Neural cell (in vitro differentiated cells): ENCODE measurements at regions not wholly inside any gene's neighbourhood (a gene's known extent, or its start where the extent isn't known, plus 50 kb on each side); places are given as distances from the start of the nearest gene placed in this dataset.

Experiments
- H2AFZ ChIP-seq: fragments of 200-600, 300-800 bp; sonication (generic), shearing (Covaris generic); 2 replicates; pipeline ENCODE4 v1.6.0; 2014; ENCODE audit warnings: low read depth, mild to moderate bottlenecking, antibody characterized with exemption, low read length, moderate library complexity
- H3F3A ChIP-seq: fragments of 200-600 bp; shearing (Covaris generic); 2 replicates; pipeline ENCODE4 v1.6.1; 2016; ENCODE audit warnings: mild to moderate bottlenecking, moderate library complexity, mixed read lengths, antibody characterized with exemption, low read length; ENCODE audit not compliant: insufficient read depth, poor library complexity, severe bottlenecking
- H3K27ac ChIP-seq: fragments of 200-600, 300-800 bp; sonication (generic), shearing (Covaris generic); 2 replicates; pipeline ENCODE4 v1.5.1; 2014; ENCODE audit warnings: mild to moderate bottlenecking, low read length, moderate library complexity
- H3K27me3 ChIP-seq: fragments of 300-800, 200-600 bp; sonication (generic), shearing (Covaris generic); 2 replicates; pipeline ENCODE4 v1.6.0; 2014; ENCODE audit warnings: mild to moderate bottlenecking, low read depth, low read length, moderate library complexity; ENCODE audit not compliant: insufficient read depth
- H3K36me3 ChIP-seq: fragments of 300-800, 200-600 bp; sonication (generic), shearing (Covaris generic); 2 replicates; pipeline ENCODE4 v1.5.1; 2014; ENCODE audit warnings: mild to moderate bottlenecking, antibody characterized with exemption, low read length, moderate library complexity; ENCODE audit not compliant: insufficient read depth
- H3K4me2 ChIP-seq: fragments of 300-800, 200-600 bp; sonication (generic), shearing (Covaris generic); 2 replicates; pipeline ENCODE4 v1.6.0; 2014; ENCODE audit warnings: mild to moderate bottlenecking, low read length
- H3K4me3 ChIP-seq: fragments of 300-800, 200-600 bp; sonication (generic), shearing (Covaris generic); 2 replicates; pipeline ENCODE4 v1.5.1; 2014; ENCODE audit warnings: mild to moderate bottlenecking, low read length, moderate library complexity
- H3K79me2 ChIP-seq: fragments of 200-600 bp; shearing (Covaris generic); replicated peaks from 2 replicates; pipeline ENCODE4 v1.6.0; 2014; ENCODE audit warnings: mild to moderate bottlenecking, low read length, moderate library complexity; ENCODE audit not compliant: insufficient read depth
- H3K9ac ChIP-seq: fragments of 300-800, 200-600 bp; sonication (generic), shearing (Covaris generic); 2 replicates; pipeline ENCODE4 v1.6.1; 2016; ENCODE audit warnings: mild to moderate bottlenecking, low read length, mixed read lengths
- H3K9me2 ChIP-seq: fragments of 200-600 bp; shearing (Covaris generic); 2 replicates; pipeline ENCODE4 v1.6.1; 2016; ENCODE audit warnings: mild to moderate bottlenecking, low read length, mixed read lengths; ENCODE audit not compliant: insufficient read depth
- H3K9me3 ChIP-seq: fragments of 200-600, 300-800 bp; sonication (generic), shearing (Covaris generic); 2 replicates; pipeline ENCODE4 v1.6.1; 2016; ENCODE audit warnings: mild to moderate bottlenecking, mixed run types, low read length, moderate library complexity, mixed read lengths
- H4K20me1 ChIP-seq: fragments of 200-600 bp; shearing (Covaris generic); 2 replicates; pipeline ENCODE4 v1.6.1; 2016; ENCODE audit warnings: mild to moderate bottlenecking, mixed run types; ENCODE audit not compliant: insufficient read depth
- EP300 ChIP-seq: fragments of 450-650 bp; conservative IDR thresholded peaks from 2 replicates; pipeline ENCODE4 v1.6.1; 2014; ENCODE audit warnings: antibody characterized with exemption, mild to moderate bottlenecking, moderate library complexity; ENCODE audit not compliant: poor library complexity, severe bottlenecking
- EZH2 ChIP-seq: fragments of 200-600, 300-800 bp; shearing (Covaris generic), sonication (generic); IDR thresholded peaks from 2 replicates; pipeline ENCODE4 v1.6.1; 2014; ENCODE audit warnings: antibody characterized with exemption, low read length, borderline replicate concordance, mild to moderate bottlenecking; ENCODE audit not compliant: insufficient read depth, poor library complexity, severe bottlenecking
- MXI1 ChIP-seq: fragments of 450-650 bp; conservative IDR thresholded peaks from 2 replicates; pipeline ENCODE4 v1.6.1; 2014; ENCODE audit warnings: antibody characterized with exemption, mild to moderate bottlenecking; ENCODE audit not compliant: poor library complexity, severe bottlenecking
- POLR2AphosphoS5 ChIP-seq: IDR thresholded peaks from 2 replicates; pipeline ENCODE4 v1.6.1; 2012
- RAD21 ChIP-seq: fragments of 450-650 bp; conservative IDR thresholded peaks from 2 replicates; pipeline ENCODE4 v1.6.1; 2014; ENCODE audit warnings: antibody characterized with exemption, mild to moderate bottlenecking, moderate library complexity
- SMC3 ChIP-seq: fragments of 450-650 bp; conservative IDR thresholded peaks from 2 replicates; pipeline ENCODE4 v1.6.1; 2014; ENCODE audit warnings: antibody characterized with exemption, mild to moderate bottlenecking, moderate library complexity; ENCODE audit not compliant: poor library complexity
- TF ChIP-seq, protein P1 (sequence below): fragments of 450-650 bp; IDR thresholded peaks from 2 replicates; pipeline ENCODE4 v1.5.1; 2014; ENCODE audit warnings: antibody characterized with exemption, mild to moderate bottlenecking, moderate library complexity; ENCODE audit not compliant: poor library complexity, severe bottlenecking
- TF ChIP-seq, protein P2 (sequence below): IDR thresholded peaks from 2 replicates; pipeline ENCODE4 v1.6.1; 2012; ENCODE audit warnings: borderline replicate concordance

DNA sequence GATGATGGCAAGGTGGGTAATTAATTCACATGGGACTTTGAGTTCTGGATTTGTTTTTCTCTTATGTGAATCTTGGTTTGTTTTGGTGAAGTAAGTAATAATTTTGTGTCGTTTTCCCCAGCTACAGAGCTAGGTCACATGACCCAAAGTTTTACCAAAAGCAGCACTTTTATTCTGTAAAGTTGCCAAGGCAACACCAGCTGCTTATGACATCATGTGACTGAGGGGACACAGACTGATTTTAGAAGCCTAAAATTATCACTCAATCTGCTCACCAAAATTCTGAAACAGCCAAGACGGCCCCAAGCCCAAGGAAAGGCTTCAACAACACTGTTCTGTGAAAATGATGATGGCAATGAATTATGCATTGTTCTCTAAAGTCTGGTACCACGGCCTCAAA is 63.9 kb downstream of the MEX3B start:
- no peak overlapping the region for H3K4me3 ChIP-seq
- H3K27ac ChIP-seq, result no peak overlapping the region
- no peak overlapping the region for H2AFZ ChIP-seq

DNA sequence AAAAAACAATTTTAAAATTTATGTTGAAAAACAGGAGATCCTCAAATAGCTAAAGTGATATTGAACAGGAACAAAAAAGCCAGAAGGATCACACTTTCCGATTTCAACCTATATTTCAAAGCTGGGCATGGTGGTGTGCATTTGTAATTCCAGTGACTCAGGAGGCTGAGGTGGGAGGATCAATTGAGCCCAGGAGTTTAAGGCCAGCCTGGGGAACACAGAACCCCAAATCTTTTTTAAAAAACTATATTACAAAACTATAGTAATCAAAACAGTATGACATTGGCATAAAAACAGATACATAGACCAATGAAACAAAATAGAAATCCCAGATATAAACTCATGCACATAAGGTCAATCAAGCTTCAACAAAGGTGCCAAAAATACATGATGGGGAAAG is 68.4 kb downstream of the MEX3B start:
- Histone ChIP-seq H3K9me3 (no peaks in the 10 kb centered on the region), H3K4me2 (no peak overlapping the region), H4K20me1 (no peaks in the 10 kb centered on the region), H3K79me2 (no peaks in the 10 kb centered on the region), H3K27me3 (no peaks in the 10 kb centered on the region), H3K36me3 (no peaks in the 10 kb centered on the region), H3K9me2 (no peaks in the 10 kb centered on the region), H3K4me3 (no peak overlapping the region), H3F3A (no peaks in the 10 kb centered on the region), H3K9ac (no peak overlapping the region), H2AFZ (no peak overlapping the region), H3K27ac (no peak overlapping the region)
- no peak for TF ChIP-seq EP300
- TF ChIP-seq POLR2AphosphoS5, result no peak
- TF ChIP-seq RAD21, result no peak
- TF ChIP-seq, protein P1, sequence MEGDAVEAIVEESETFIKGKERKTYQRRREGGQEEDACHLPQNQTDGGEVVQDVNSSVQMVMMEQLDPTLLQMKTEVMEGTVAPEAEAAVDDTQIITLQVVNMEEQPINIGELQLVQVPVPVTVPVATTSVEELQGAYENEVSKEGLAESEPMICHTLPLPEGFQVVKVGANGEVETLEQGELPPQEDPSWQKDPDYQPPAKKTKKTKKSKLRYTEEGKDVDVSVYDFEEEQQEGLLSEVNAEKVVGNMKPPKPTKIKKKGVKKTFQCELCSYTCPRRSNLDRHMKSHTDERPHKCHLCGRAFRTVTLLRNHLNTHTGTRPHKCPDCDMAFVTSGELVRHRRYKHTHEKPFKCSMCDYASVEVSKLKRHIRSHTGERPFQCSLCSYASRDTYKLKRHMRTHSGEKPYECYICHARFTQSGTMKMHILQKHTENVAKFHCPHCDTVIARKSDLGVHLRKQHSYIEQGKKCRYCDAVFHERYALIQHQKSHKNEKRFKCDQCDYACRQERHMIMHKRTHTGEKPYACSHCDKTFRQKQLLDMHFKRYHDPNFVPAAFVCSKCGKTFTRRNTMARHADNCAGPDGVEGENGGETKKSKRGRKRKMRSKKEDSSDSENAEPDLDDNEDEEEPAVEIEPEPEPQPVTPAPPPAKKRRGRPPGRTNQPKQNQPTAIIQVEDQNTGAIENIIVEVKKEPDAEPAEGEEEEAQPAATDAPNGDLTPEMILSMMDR, result no peak
- no peak for TF ChIP-seq SMC3
- TF ChIP-seq EZH2, result no peak
- TF ChIP-seq, protein P2, sequence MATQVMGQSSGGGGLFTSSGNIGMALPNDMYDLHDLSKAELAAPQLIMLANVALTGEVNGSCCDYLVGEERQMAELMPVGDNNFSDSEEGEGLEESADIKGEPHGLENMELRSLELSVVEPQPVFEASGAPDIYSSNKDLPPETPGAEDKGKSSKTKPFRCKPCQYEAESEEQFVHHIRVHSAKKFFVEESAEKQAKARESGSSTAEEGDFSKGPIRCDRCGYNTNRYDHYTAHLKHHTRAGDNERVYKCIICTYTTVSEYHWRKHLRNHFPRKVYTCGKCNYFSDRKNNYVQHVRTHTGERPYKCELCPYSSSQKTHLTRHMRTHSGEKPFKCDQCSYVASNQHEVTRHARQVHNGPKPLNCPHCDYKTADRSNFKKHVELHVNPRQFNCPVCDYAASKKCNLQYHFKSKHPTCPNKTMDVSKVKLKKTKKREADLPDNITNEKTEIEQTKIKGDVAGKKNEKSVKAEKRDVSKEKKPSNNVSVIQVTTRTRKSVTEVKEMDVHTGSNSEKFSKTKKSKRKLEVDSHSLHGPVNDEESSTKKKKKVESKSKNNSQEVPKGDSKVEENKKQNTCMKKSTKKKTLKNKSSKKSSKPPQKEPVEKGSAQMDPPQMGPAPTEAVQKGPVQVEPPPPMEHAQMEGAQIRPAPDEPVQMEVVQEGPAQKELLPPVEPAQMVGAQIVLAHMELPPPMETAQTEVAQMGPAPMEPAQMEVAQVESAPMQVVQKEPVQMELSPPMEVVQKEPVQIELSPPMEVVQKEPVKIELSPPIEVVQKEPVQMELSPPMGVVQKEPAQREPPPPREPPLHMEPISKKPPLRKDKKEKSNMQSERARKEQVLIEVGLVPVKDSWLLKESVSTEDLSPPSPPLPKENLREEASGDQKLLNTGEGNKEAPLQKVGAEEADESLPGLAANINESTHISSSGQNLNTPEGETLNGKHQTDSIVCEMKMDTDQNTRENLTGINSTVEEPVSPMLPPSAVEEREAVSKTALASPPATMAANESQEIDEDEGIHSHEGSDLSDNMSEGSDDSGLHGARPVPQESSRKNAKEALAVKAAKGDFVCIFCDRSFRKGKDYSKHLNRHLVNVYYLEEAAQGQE, result no peak

More for the DNA sequence above, 63.9 kb downstream of the MEX3B start:
- H3K9me2 ChIP-seq, result no peaks in the 10 kb centered on the region
- no peaks in the 10 kb centered on the region for H3K36me3 ChIP-seq
- H3F3A ChIP-seq, result no peaks in the 10 kb centered on the region
- H3K4me2 ChIP-seq, result no peak overlapping the region
- TF ChIP-seq SMC3, result no peak
- TF ChIP-seq MXI1, result no peak
- TF ChIP-seq POLR2AphosphoS5, result no peak
- no peak for TF ChIP-seq RAD21
- TF ChIP-seq, protein P2, result no peak
- no peak for TF ChIP-seq EZH2
- TF ChIP-seq, protein P1, result no peak
- H3K79me2 ChIP-seq, result no peaks in the 10 kb centered on the region
- no peaks in the 10 kb centered on the region for H3K27me3 ChIP-seq
- H3K9ac ChIP-seq, result no peak overlapping the region
- no peaks in the 10 kb centered on the region for H3K9me3 ChIP-seq
- H4K20me1 ChIP-seq, result no peaks in the 10 kb centered on the region
